ENCODE measurements at regions not wholly inside any gene's neighbourhood (a gene's known extent, or its start where the extent isn't known, plus 50 kb on each side); places are given as distances from the start of the nearest gene placed in this dataset.

DNA sequence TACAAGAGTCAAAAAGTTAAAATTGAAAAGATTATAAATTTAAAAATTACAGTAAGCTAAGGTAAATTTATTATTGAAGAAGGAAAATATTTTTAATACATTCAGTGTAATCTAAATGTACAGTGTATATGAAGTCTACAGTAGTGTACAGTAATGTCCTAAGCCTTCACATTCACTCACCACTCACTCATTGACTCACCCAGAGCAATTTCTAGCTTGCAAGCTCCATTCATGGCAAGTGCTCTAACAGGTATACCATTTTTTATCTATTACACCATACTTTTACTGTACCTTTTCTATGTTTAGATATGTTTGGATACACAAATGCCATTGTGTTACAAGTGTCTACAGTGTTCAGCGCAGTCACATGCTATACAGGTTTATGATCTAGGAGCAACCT, 389.7 kb downstream of the RASEF start:
- TF ChIP-seq, protein P1, sequence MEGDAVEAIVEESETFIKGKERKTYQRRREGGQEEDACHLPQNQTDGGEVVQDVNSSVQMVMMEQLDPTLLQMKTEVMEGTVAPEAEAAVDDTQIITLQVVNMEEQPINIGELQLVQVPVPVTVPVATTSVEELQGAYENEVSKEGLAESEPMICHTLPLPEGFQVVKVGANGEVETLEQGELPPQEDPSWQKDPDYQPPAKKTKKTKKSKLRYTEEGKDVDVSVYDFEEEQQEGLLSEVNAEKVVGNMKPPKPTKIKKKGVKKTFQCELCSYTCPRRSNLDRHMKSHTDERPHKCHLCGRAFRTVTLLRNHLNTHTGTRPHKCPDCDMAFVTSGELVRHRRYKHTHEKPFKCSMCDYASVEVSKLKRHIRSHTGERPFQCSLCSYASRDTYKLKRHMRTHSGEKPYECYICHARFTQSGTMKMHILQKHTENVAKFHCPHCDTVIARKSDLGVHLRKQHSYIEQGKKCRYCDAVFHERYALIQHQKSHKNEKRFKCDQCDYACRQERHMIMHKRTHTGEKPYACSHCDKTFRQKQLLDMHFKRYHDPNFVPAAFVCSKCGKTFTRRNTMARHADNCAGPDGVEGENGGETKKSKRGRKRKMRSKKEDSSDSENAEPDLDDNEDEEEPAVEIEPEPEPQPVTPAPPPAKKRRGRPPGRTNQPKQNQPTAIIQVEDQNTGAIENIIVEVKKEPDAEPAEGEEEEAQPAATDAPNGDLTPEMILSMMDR (IDR thresholded peaks at IDR 0.05): no peak
- TF ChIP-seq POLR2A (IDR thresholded peaks at IDR 0.05) (no peak), EP300 (IDR thresholded peaks at IDR 0.05; ENCODE audit: low read depth) (no peak)

Data from transverse colon (tissue), 3 donors.